Vagina (tissue), 2 donors: ENCODE measurements at regions not wholly inside any gene's neighbourhood (a gene's known extent, or its start where the extent isn't known, plus 50 kb on each side); places are given as distances from the start of the nearest gene placed in this dataset.
A peak's percentile ranks its signal among the peaks of the same experiment; 100 is the strongest.

Experiments
- DNase-seq, 2 donors: peaks; one replicate each; pipeline ENCODE4 v3.0.0-alpha.2; 2017; ENCODE audit errors: extremely low spot score in 2 of 2
- H3K27ac ChIP-seq: fragments of 200-600 bp; sonication (generic); one replicate; pipeline ENCODE4 v1.5.1; 2019
- H3K27me3 ChIP-seq: fragments of 200-600 bp; sonication (generic); one replicate; pipeline ENCODE4 v1.5.1; 2019
- H3K36me3 ChIP-seq, 2 donors: fragments of 200-600 bp; sonication (generic); one replicate each; pipeline ENCODE4 v1.5.1; 2017 to 2019
- H3K4me1 ChIP-seq: fragments of 200-600 bp; sonication (generic); one replicate; pipeline ENCODE4 v1.5.1; 2019
- H3K4me3 ChIP-seq, 2 donors: fragments of 200-600 bp; sonication (generic); 1 replicate in 1 of 2; 2 replicates in 1 of 2; pipeline ENCODE4 v1.5.1; 2016 to 2019
- H3K9me3 ChIP-seq: fragments of 200-600 bp; sonication (generic); one replicate; pipeline ENCODE4 v1.5.1; 2019
- CTCF ChIP-seq, 3 experiments: fragments of 450-650 bp in 2 of 3; fragments of 200-600 bp in 1 of 3; sonication (generic) in 1 of 3; IDR thresholded peaks; one replicate each; pipeline ENCODE4 v1.5.1; 2017 to 2019; ENCODE audit warnings: antibody characterized with exemption in 3 of 3, mild to moderate bottlenecking in 2 of 3, moderate library complexity in 2 of 3
- POLR2A ChIP-seq, 2 donors: fragments of 450-650 bp; IDR thresholded peaks; one replicate each; pipeline ENCODE4 v1.6.1; 2017; ENCODE audit warnings: antibody characterized with exemption in 2 of 2, mild to moderate bottlenecking in 2 of 2, moderate library complexity in 2 of 2
- POLR2AphosphoS5 ChIP-seq, 2 donors: sonication (generic); formaldehyde crosslinking; IDR thresholded peaks; one replicate each; pipeline ENCODE4 v1.9.0; 2017; ENCODE audit warnings: antibody characterized with exemption in 2 of 2, mild to moderate bottlenecking in 2 of 2, low read depth in 1 of 2; ENCODE audit not compliant: insufficient read depth in 1 of 2
- intact Hi-C: fragments of 100-400 bp; cut with DNase I; formaldehyde crosslinking; loops from one replicate; pipeline ENCODE4 v1.15.1; 2023

GRCh38 chr15:93299675-93300074 lies 210.7 kb upstream of the RGMA start:
- no peak overlapping the region for H3K27ac ChIP-seq
- H3K4me1 ChIP-seq: no peaks in the 10 kb centered on the region
- no peaks in the 10 kb centered on the region for H3K36me3 ChIP-seq
- H3K9me3 ChIP-seq: no peaks in the 10 kb centered on the region
- no peak for TF ChIP-seq POLR2AphosphoS5 (IDR thresholded peaks at IDR 0.05; ENCODE audit: insufficient read depth in 1 of 2, low read depth in 1 of 2)
- no peak for TF ChIP-seq POLR2A (IDR thresholded peaks at IDR 0.05)
- intact Hi-C loops: no loop called here
- H3K4me3 ChIP-seq: no peak overlapping the region
- DNase-seq: peak in 1 of 2 donors; percentile 69
- no peaks in the 10 kb centered on the region for H3K27me3 ChIP-seq

DNA sequence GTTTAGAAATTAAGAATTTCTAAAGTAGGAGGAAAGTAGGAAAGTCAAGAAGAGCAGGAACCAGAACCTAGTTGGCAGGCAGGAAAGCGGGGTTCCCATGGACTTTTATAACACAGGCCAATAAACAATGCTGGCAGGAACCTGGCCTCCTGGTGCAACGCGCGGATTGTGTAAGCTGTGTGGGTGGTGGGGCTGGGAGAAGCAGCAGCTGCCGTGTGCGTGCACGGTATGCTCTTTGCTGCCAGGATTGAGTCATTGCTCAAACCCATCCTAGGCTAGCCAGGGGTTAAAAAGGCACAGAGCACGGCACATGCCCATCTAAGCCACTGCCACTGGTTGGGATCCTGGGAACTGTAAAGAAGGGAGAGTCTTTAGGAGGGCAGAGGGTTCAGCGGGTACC lies 209.9 kb upstream of the RGMA start:
- Histone ChIP-seq H3K4me3 (no peak overlapping the region), H3K27ac (no peak overlapping the region), H3K36me3 (no peaks in the 10 kb centered on the region), H3K27me3 (no peaks in the 10 kb centered on the region), H3K4me1 (no peaks in the 10 kb centered on the region), H3K9me3 (no peaks in the 10 kb centered on the region)
- peak in 1 of 2 donors; percentile 81 for DNase-seq
- peak in 1 of 2 donors; percentile 54 for TF ChIP-seq POLR2AphosphoS5 (IDR thresholded peaks at IDR 0.05; ENCODE audit: insufficient read depth in 1 of 2, low read depth in 1 of 2)
- TF ChIP-seq CTCF (IDR thresholded peaks at IDR 0.05): no peak
- intact Hi-C loops: no loop called here

DNA sequence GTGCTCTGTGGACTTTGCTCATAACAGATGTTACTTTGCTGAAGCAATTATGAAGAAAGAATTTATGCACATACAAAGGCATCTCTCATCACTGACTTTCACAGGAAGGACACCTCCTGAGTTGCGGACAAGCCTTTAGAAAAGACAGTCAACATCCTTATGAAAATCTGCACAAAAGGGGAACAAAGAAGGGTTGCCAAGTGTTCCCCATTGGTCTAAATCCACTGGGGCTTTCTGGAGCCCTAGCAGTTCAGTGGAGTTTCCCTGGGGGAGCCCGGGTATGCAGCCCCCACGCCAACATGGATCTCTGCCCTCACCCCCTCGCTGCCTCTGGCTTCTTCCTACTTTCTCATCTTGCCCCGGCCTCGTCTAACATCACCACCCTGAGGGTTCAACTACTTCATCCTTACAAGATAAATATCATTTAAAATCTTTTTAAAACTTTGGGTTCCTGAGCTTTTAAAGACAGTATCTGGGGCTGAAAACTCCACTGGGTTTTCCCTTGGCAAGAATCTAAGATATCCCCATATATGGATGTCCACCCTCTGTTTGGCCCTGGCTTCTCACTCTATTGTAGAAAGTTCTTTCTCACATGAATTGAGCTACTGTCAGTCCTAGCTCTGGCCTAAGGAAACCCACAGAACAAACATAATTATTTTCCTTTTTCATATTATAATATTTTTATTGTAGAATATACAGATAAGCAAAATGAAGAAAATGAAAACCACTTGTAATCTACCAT lies 207.9 kb upstream of the RGMA start:
- no peaks in the 10 kb centered on the region for H3K4me1 ChIP-seq
- no peaks in the 10 kb centered on the region for H3K27me3 ChIP-seq
- DNase-seq: peak in 1 of 2 donors; percentile 67
- no peaks in the 10 kb centered on the region for H3K9me3 ChIP-seq
- intact Hi-C loops: no loop called here
- TF ChIP-seq POLR2A (IDR thresholded peaks at IDR 0.05) (no peak), CTCF (IDR thresholded peaks at IDR 0.05) (no peak), POLR2AphosphoS5 (IDR thresholded peaks at IDR 0.05; ENCODE audit: insufficient read depth in 1 of 2, low read depth in 1 of 2) (no peak)
- H3K36me3 ChIP-seq: no peaks in the 10 kb centered on the region
- H3K4me3 ChIP-seq: no peak overlapping the region
- H3K27ac ChIP-seq: no peak overlapping the region

DNA sequence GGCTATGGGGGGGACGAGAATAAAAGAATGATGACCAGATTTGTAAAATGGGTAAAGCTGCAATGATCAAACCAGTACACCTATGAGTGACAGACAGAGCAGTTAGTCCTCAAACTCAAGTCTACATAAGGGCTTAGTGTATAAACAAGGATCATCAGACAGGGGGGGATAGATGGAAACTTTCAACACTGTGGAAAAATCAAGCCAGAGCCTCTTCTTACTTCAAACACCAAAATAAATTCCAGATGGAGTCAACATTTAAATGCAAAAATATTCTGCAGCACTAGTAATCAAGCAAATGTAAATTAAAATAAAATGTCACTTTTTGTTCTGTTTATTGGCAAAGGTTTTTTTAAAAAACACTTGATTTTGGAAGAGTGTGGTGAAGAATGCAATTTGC lies 205.9 kb upstream of the RGMA start:
- Histone ChIP-seq H3K27me3 (no peaks in the 10 kb centered on the region), H3K36me3 (no peaks in the 10 kb centered on the region), H3K27ac (no peak overlapping the region), H3K4me3 (no peak overlapping the region), H3K9me3 (no peaks in the 10 kb centered on the region), H3K4me1 (no peaks in the 10 kb centered on the region)
- TF ChIP-seq POLR2A (IDR thresholded peaks at IDR 0.05) (no peak), CTCF (IDR thresholded peaks at IDR 0.05) (no peak)
- intact Hi-C loops: no loop called here
- DNase-seq: no peak

GRCh38 chr15:93294066-93294465 lies 205.1 kb upstream of the RGMA start:
- TF ChIP-seq POLR2A (IDR thresholded peaks at IDR 0.05): no peak
- no peak for TF ChIP-seq CTCF (IDR thresholded peaks at IDR 0.05)
- TF ChIP-seq POLR2AphosphoS5 (IDR thresholded peaks at IDR 0.05; ENCODE audit: insufficient read depth in 1 of 2, low read depth in 1 of 2): no peak
- H3K27ac ChIP-seq: no peak overlapping the region
- intact Hi-C loops: no loop called here

More at GRCh38 chr15:93294066-93294465, 205.1 kb upstream of the RGMA start:
- no peak for DNase-seq
- H3K4me1 ChIP-seq: no peaks in the 10 kb centered on the region
- no peak overlapping the region for H3K4me3 ChIP-seq
- H3K9me3 ChIP-seq: no peaks in the 10 kb centered on the region
- H3K27me3 ChIP-seq: no peaks in the 10 kb centered on the region
- H3K36me3 ChIP-seq: no peaks in the 10 kb centered on the region
